H9 (cell line): ENCODE measurements at regions not wholly inside any gene's neighbourhood (a gene's known extent, or its start where the extent isn't known, plus 50 kb on each side); places are given as distances from the start of the nearest gene placed in this dataset.

ENCODE experiments used
- DNase-seq: peaks from one replicate; pipeline ENCODE4 v3.0.0-alpha.2; 2017
- H2AFZ ChIP-seq: one replicate; pipeline ENCODE4 v1.6.1; 2013; ENCODE audit warnings: mild to moderate bottlenecking, low read length, control low read depth, moderate library complexity
- H2AK5ac ChIP-seq: 2 replicates; pipeline ENCODE4 v1.6.1; 2013; ENCODE audit warnings: low read length, control low read depth, mixed read lengths; ENCODE audit not compliant: insufficient read length
- H2BK120ac ChIP-seq: one replicate; pipeline ENCODE4 v1.6.1; 2013; ENCODE audit warnings: low read depth, mild to moderate bottlenecking, low read length, control low read depth, inconsistent platforms; ENCODE audit not compliant: poor library complexity, severe bottlenecking
- H2BK12ac ChIP-seq: 2 replicates; pipeline ENCODE4 v1.6.1; 2013; ENCODE audit warnings: low read length, control low read depth, mixed read lengths, low read depth; ENCODE audit not compliant: insufficient read length
- H2BK15ac ChIP-seq: 2 replicates; pipeline ENCODE4 v1.6.1; 2013; ENCODE audit warnings: low read depth, low read length, control low read depth
- H2BK20ac ChIP-seq: one replicate; pipeline ENCODE4 v1.6.1; 2013; ENCODE audit warnings: low read depth, mild to moderate bottlenecking, low read length, control low read depth, inconsistent platforms; ENCODE audit not compliant: poor library complexity, severe bottlenecking
- H2BK5ac ChIP-seq: 2 replicates; pipeline ENCODE4 v1.6.1; 2013; ENCODE audit warnings: low read length, control low read depth, mixed read lengths; ENCODE audit not compliant: insufficient read length
- H3K14ac ChIP-seq: 2 replicates; pipeline ENCODE4 v1.6.1; 2013; ENCODE audit warnings: low read length, control low read depth; ENCODE audit not compliant: insufficient read depth
- H3K18ac ChIP-seq: 2 replicates; pipeline ENCODE4 v1.6.1; 2013; ENCODE audit warnings: low read depth, mild to moderate bottlenecking, mixed read lengths, low read length, control low read depth; ENCODE audit not compliant: insufficient read length
- H3K23ac ChIP-seq: 2 replicates; pipeline ENCODE4 v1.6.1; 2013; ENCODE audit warnings: low read length, control low read depth, mixed read lengths, low read depth; ENCODE audit not compliant: insufficient read length
- H3K23me2 ChIP-seq: 2 replicates; pipeline ENCODE4 v1.6.1; 2013; ENCODE audit warnings: low read depth, mild to moderate bottlenecking, mixed read lengths, low read length, control low read depth; ENCODE audit not compliant: insufficient read length, poor library complexity, severe bottlenecking
- H3K27ac ChIP-seq: 2 replicates; pipeline ENCODE4 v1.5.1; 2013; ENCODE audit warnings: low read length, control low read depth, mixed read lengths, low read depth; ENCODE audit not compliant: insufficient read length
- H3K27me3 ChIP-seq: 2 replicates; pipeline ENCODE4 v1.6.1; 2013; ENCODE audit warnings: low read length, control low read depth, inconsistent platforms; ENCODE audit not compliant: insufficient read depth
- H3K4ac ChIP-seq: 2 replicates; pipeline ENCODE4 v1.6.1; 2013; ENCODE audit warnings: low read depth, mild to moderate bottlenecking, control low read depth, inconsistent platforms, low read length, moderate library complexity
- H3K4me1 ChIP-seq: 2 replicates; pipeline ENCODE4 v1.6.1; 2013; ENCODE audit warnings: low read length, control low read depth, inconsistent platforms; ENCODE audit not compliant: insufficient read depth
- H3K4me2 ChIP-seq: 2 replicates; pipeline ENCODE4 v1.6.1; 2013; ENCODE audit warnings: low read length, control low read depth, mixed read lengths; ENCODE audit not compliant: insufficient read length, insufficient read depth
- H3K56ac ChIP-seq: 2 replicates; pipeline ENCODE4 v1.6.1; 2013; ENCODE audit warnings: low read depth, mild to moderate bottlenecking, mixed read lengths, low read length, control low read depth; ENCODE audit not compliant: insufficient read length
- H3K79me1 ChIP-seq: 2 replicates; pipeline ENCODE4 v1.6.1; 2013; ENCODE audit warnings: low read depth, mild to moderate bottlenecking, moderate library complexity, low read length, control low read depth, inconsistent platforms; ENCODE audit not compliant: insufficient read depth, poor library complexity, severe bottlenecking
- H3K79me2 ChIP-seq: 2 replicates; pipeline ENCODE4 v1.6.1; 2013; ENCODE audit warnings: low read length, control low read depth, inconsistent platforms; ENCODE audit not compliant: insufficient read depth
- H3K9ac ChIP-seq: 2 replicates; pipeline ENCODE4 v1.6.1; 2013; ENCODE audit warnings: low read length, control low read depth, mixed read lengths; ENCODE audit not compliant: insufficient read length; ENCODE audit errors: extremely low read depth
- H3K9me3 ChIP-seq: one replicate; pipeline ENCODE4 v1.6.1; 2013; ENCODE audit warnings: low read depth, low read length, inconsistent platforms; ENCODE audit not compliant: control insufficient read depth
- H3T11ph ChIP-seq: one replicate; pipeline ENCODE4 v1.6.1; 2013; ENCODE audit warnings: mild to moderate bottlenecking, low read length, control low read depth, inconsistent platforms
- H4K20me1 ChIP-seq: one replicate; pipeline ENCODE4 v1.6.1; 2013; ENCODE audit not compliant: control insufficient read depth, insufficient read length, insufficient read depth
- H4K5ac ChIP-seq: 2 replicates; pipeline ENCODE4 v1.6.1; 2013; ENCODE audit warnings: low read depth, mild to moderate bottlenecking, mixed read lengths, low read length, control low read depth; ENCODE audit not compliant: insufficient read length
- H4K8ac ChIP-seq: replicated peaks from 2 replicates; pipeline ENCODE4 v1.6.1; 2013; ENCODE audit warnings: low read length, control low read depth, mixed read lengths, low read depth; ENCODE audit not compliant: insufficient read length
- H4K91ac ChIP-seq: 2 replicates; pipeline ENCODE4 v1.6.1; 2013; ENCODE audit warnings: low read depth, mild to moderate bottlenecking, moderate library complexity, mixed read lengths, low read length, control low read depth; ENCODE audit not compliant: insufficient read length
- H3K27ac Mint-ChIP-seq, 3 experiments: 2 replicates in 2 of 3; 3 replicates in 1 of 3; pipeline ENCODE4 v1.8.0; 2020 to 2021; ENCODE audit warnings: mixed read lengths in 3 of 3, mild to moderate bottlenecking in 1 of 3, moderate library complexity in 1 of 3
- H3K27me3 Mint-ChIP-seq: 2 replicates; pipeline ENCODE4 v1.8.0; 2021; ENCODE audit warnings: low read depth, mild to moderate bottlenecking, moderate library complexity, mixed read lengths
- H3K36me3 Mint-ChIP-seq, 3 experiments: 2 replicates in 2 of 3; 3 replicates in 1 of 3; pipeline ENCODE4 v1.8.0; 2020 to 2021; ENCODE audit warnings: low read depth in 3 of 3, mixed read lengths in 3 of 3; ENCODE audit not compliant: insufficient read depth in 1 of 3
- H3K4me1 Mint-ChIP-seq, 2 experiments: 2 replicates each; pipeline ENCODE4 v1.8.0; 2020; ENCODE audit warnings: mixed read lengths in 2 of 2
- H3K4me3 Mint-ChIP-seq, 2 experiments: 2 replicates in 1 of 2; 3 replicates in 1 of 2; pipeline ENCODE4 v1.8.0; 2020 to 2021; ENCODE audit warnings: mild to moderate bottlenecking in 2 of 2, mixed read lengths in 2 of 2, moderate library complexity in 1 of 2
- H3K9me3 Mint-ChIP-seq, 2 experiments: 2 replicates in 1 of 2; 3 replicates in 1 of 2; pipeline ENCODE4 v1.8.0; 2020; ENCODE audit warnings: mild to moderate bottlenecking in 2 of 2, mixed read lengths in 2 of 2, moderate library complexity in 1 of 2
- WGBS: extraction: QIAGEN DNeasy Blood & Tissue Kit; methylation state at CpG from one replicate; pipeline ENCODE4 v1.1.7; 2013; ENCODE audit warnings: missing lambda C conversion rate, low lambda C conversion rate, mixed read lengths; ENCODE audit not compliant: insufficient read length; ENCODE audit errors: extremely low coverage; 5-methylcytosine and 5-hydroxymethylcytosine counted together
- TF ChIP-seq, protein P1 (sequence below): fragments of 200-600 bp; sonication (generic); conservative IDR thresholded peaks from 3 replicates; pipeline ENCODE4 v1.8.0; 2021; ENCODE audit warnings: antibody characterized with exemption, mild to moderate bottlenecking

DNA sequence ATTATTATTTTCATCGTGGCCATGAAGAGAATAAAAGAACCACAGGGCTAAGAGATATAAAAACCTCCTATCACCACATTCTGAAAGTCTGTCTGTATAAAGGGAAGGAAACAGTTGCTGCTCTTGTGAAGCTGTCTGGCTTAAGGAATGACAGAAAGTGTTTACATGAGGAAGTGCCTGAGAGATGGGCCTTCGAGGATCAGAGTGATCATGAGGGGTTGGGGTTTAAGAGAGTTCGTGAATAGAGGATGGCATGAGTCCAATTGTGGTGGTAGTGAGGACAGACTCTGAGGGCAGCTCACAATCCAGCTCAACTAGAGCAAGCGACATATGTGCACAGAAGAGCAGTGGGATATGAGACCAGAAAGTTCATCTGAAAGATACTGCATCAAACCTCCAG lies 65.8 kb upstream of the PIEZO2 start:
- Histone ChIP-seq H2BK12ac (no peak overlapping the region), H3K23me2 (no peaks in the 10 kb centered on the region), H3K4me1 (no peaks in the 10 kb centered on the region), H2AFZ (no peak overlapping the region), H4K8ac (no peak overlapping the region), H3K14ac (no peak overlapping the region), H3K9ac (no peak overlapping the region), H3K27ac (no peak overlapping the region), H2BK5ac (no peak overlapping the region), H3K4me2 (no peak overlapping the region), H3K56ac (no peak overlapping the region), H3T11ph (no peak overlapping the region), H3K23ac (no peak overlapping the region), H4K5ac (no peak overlapping the region), H2AK5ac (no peak overlapping the region), H3K4ac (no peak overlapping the region), H4K91ac (no peak overlapping the region), H2BK120ac (no peak overlapping the region), H3K9me3 (no peaks in the 10 kb centered on the region), H3K18ac (no peak overlapping the region), H3K79me2 (no peaks in the 10 kb centered on the region), H3K27me3 (no peaks in the 10 kb centered on the region), H2BK15ac (no peak overlapping the region), H3K79me1 (no peaks in the 10 kb centered on the region), H4K20me1 (no peaks in the 10 kb centered on the region), H2BK20ac (no peak overlapping the region)
- no peak overlapping the region for H3K27ac Mint-ChIP-seq
- H3K4me1 Mint-ChIP-seq: peaks cover 6 to 16% of the 10 kb centered on the region in 2 experiments
- no peaks in the 10 kb centered on the region; the same call in 1 of the 2 replicates for H3K27me3 Mint-ChIP-seq
- H3K36me3 Mint-ChIP-seq: no peaks in the 10 kb centered on the region
- no CpG with 5 or more reads among the region's 4 CpGs for whole genome bisulfite sequencing
- H3K4me3 Mint-ChIP-seq: no peak overlapping the region
- H3K9me3 Mint-ChIP-seq: no peaks in the 10 kb centered on the region
- no peak for DNase-seq
- TF ChIP-seq, protein P1, sequence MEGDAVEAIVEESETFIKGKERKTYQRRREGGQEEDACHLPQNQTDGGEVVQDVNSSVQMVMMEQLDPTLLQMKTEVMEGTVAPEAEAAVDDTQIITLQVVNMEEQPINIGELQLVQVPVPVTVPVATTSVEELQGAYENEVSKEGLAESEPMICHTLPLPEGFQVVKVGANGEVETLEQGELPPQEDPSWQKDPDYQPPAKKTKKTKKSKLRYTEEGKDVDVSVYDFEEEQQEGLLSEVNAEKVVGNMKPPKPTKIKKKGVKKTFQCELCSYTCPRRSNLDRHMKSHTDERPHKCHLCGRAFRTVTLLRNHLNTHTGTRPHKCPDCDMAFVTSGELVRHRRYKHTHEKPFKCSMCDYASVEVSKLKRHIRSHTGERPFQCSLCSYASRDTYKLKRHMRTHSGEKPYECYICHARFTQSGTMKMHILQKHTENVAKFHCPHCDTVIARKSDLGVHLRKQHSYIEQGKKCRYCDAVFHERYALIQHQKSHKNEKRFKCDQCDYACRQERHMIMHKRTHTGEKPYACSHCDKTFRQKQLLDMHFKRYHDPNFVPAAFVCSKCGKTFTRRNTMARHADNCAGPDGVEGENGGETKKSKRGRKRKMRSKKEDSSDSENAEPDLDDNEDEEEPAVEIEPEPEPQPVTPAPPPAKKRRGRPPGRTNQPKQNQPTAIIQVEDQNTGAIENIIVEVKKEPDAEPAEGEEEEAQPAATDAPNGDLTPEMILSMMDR: no peak
